Tibial artery (tissue), 4 donors: ENCODE measurements at regions not wholly inside any gene's neighbourhood (a gene's known extent, or its start where the extent isn't known, plus 50 kb on each side); places are given as distances from the start of the nearest gene placed in this dataset.
"Not testable (repeated sequence)": the region's sequence is repeated elsewhere in the genome, so short reads cannot be mapped to it uniquely, and the experiment has no call there.

ENCODE experiments used
- DNase-seq, 2 donors: peaks; one replicate each; pipeline ENCODE4 v3.0.0-alpha.2; 2019
- H3K27ac ChIP-seq, 2 donors: fragments of 200-600 bp; sonication (generic) in 1 of 2; 1 replicate in 1 of 2; 2 replicates in 1 of 2; pipeline ENCODE4 v1.5.1; 2018 to 2019; ENCODE audit warnings: mild to moderate bottlenecking in 1 of 2
- H3K27me3 ChIP-seq, 2 donors: fragments of 200-600 bp; sonication (generic) in 1 of 2; one replicate each; pipeline versions ENCODE4 v1.5.1 to v1.6.0; 2016 to 2019
- H3K36me3 ChIP-seq, 3 donors: fragments of 200-600 bp; sonication (generic) in 2 of 3; one replicate each; pipeline ENCODE4 v1.5.1; 2016 to 2019; ENCODE audit warnings: mild to moderate bottlenecking in 2 of 3
- H3K4me1 ChIP-seq, 4 donors: fragments of 200-600 bp; sonication (generic) in 2 of 4; 1 replicate in 3 of 4; 2 replicates in 1 of 4; pipeline ENCODE4 v1.5.1; 2016 to 2019
- H3K4me3 ChIP-seq, 2 donors: fragments of 200-600 bp; sonication (generic) in 1 of 2; 1 replicate in 1 of 2; 2 replicates in 1 of 2; pipeline ENCODE4 v1.5.1; 2018 to 2019; ENCODE audit warnings: mild to moderate bottlenecking in 2 of 2
- H3K9me3 ChIP-seq, 3 donors: fragments of 200-600 bp; sonication (generic) in 1 of 3; one replicate each; pipeline ENCODE4 v1.5.1; 2016 to 2019
- CTCF ChIP-seq, 2 experiments: fragments of 200-600 bp in 1 of 2; fragments of 450-650 bp in 1 of 2; IDR thresholded peaks; one replicate each; pipeline ENCODE4 v1.5.1; 2017 to 2019; ENCODE audit warnings: antibody characterized with exemption in 2 of 2, mild to moderate bottlenecking in 1 of 2, moderate library complexity in 1 of 2
- intact Hi-C: fragments of 100-400 bp; cut with DNase I; formaldehyde crosslinking; loops from one replicate; pipeline ENCODE4 v1.15.0; 2023; ENCODE audit warnings: low total_unique reads

GRCh38 chr11:121866754-121867153, 249.3 kb downstream of the BLID start:
- Histone ChIP-seq H3K36me3 (no peaks in the 10 kb centered on the region), H3K4me1 (peaks cover 0 to 24% (median 13%) of the 10 kb centered on the region in 4 donors), H3K9me3 (no peaks in the 10 kb centered on the region), H3K27me3 (no peaks in the 10 kb centered on the region), H3K4me3 (no peak overlapping the region), H3K27ac (no peak overlapping the region)
- TF ChIP-seq CTCF (IDR thresholded peaks at IDR 0.05): no peak
- intact Hi-C loops: no loop called here
- no peak for DNase-seq

GRCh38 chr11:121864660-121865059, 251.4 kb downstream of the BLID start:
- no peak for DNase-seq
- Histone ChIP-seq H3K4me1 (peaks cover 0 to 4% (median 2%) of the 10 kb centered on the region in 4 donors), H3K27me3 (no peaks in the 10 kb centered on the region), H3K4me3 (no peak overlapping the region), H3K9me3 (no peaks in the 10 kb centered on the region), H3K36me3 (no peaks in the 10 kb centered on the region), H3K27ac (no peak overlapping the region)
- intact Hi-C loops: no loop called here
- TF ChIP-seq CTCF (IDR thresholded peaks at IDR 0.05): no peak

- Histone ChIP-seq H3K9me3 (no peaks in the 10 kb centered on the region), H3K4me3 (no peak overlapping the region), H3K36me3 (no peaks in the 10 kb centered on the region), H3K27ac (no peak overlapping the region), H3K4me1 (no peaks in the 10 kb centered on the region), H3K27me3 (no peaks in the 10 kb centered on the region)
- DNase-seq: no peak
- intact Hi-C loops: no loop called here
- TF ChIP-seq CTCF (IDR thresholded peaks at IDR 0.05): no peak
These were observed 252.9 kb downstream of the BLID start for GRCh38 chr11:121863126-121863525.

- H3K4me3 ChIP-seq, intact Hi-C loops, H3K27ac ChIP-seq, H3K4me1 ChIP-seq, H3K36me3 ChIP-seq, DNase-seq, H3K27me3 ChIP-seq, H3K9me3 ChIP-seq: not testable (repeated sequence)
These were observed 260.9 kb downstream of the BLID start for GRCh38 chr11:121855138-121855537.

GRCh38 chr11:121844016-121844415, 272.0 kb downstream of the BLID start:
- intact Hi-C loops: no loop called here
- Histone ChIP-seq H3K27ac (no peak overlapping the region), H3K27me3 (no peaks in the 10 kb centered on the region), H3K9me3 (no peaks in the 10 kb centered on the region), H3K4me1 (no peaks in the 10 kb centered on the region), H3K36me3 (no peaks in the 10 kb centered on the region), H3K4me3 (no peak overlapping the region)
- TF ChIP-seq CTCF (IDR thresholded peaks at IDR 0.05): no peak
- DNase-seq: no peak

- no peak for DNase-seq
- no peaks in the 10 kb centered on the region for H3K27me3 ChIP-seq
- H3K4me3 ChIP-seq: no peak overlapping the region
- no peaks in the 10 kb centered on the region for H3K4me1 ChIP-seq
- no peak overlapping the region for H3K27ac ChIP-seq
- H3K36me3 ChIP-seq: no peaks in the 10 kb centered on the region
- H3K9me3 ChIP-seq: no peaks in the 10 kb centered on the region
- intact Hi-C loops: no loop called here
- no peak for TF ChIP-seq CTCF (IDR thresholded peaks at IDR 0.05)
These were observed 273.8 kb downstream of the BLID start for GRCh38 chr11:121842192-121842585.
